NCI-H2196 (cell line): ENCODE measurements at regions not wholly inside any gene's neighbourhood (a gene's known extent, or its start where the extent isn't known, plus 50 kb on each side); places are given as distances from the start of the nearest gene placed in this dataset.
"Not testable (repeated sequence)": the region's sequence is repeated elsewhere in the genome, so short reads cannot be mapped to it uniquely, and the experiment has no call there.

Experiments used
- DNase-seq: peaks from one replicate; lab custom pipeline; 2025; ENCODE audit not compliant: unreplicated experiment; lab: John Stamatoyannopoulos, UW

DNA sequence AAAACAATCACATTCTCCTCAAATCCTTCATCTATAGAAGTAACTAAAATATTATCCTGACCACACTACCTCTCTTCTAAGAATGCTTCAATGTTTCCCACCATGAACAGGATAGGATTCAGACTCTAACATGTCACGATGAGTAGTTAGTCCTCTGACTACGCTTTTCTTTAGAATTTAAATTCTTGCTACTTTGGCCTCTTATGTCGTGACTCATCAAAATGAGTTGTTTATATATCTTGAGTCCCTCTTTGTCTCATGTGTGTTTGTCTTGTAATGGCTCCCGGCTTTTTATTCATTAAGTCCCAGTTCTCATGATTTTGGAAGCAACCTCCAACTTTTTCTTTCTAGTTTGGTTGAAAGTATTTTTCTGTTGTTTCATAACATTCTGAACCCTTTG is 1289.2 kb downstream of the DSC3 start:
- no peak for DNase-seq

- DNase-seq, result no peak
These were observed 1292.8 kb downstream of the DSC3 start for GRCh38 chr18:29749704-29750103.

- no peak for DNase-seq
These were observed 1301.1 kb downstream of the DSC3 start for GRCh38 chr18:29741461-29741860.

GRCh38 chr18:29737620-29738019 is 1304.9 kb downstream of the DSC3 start:
- no peak for DNase-seq

DNA sequence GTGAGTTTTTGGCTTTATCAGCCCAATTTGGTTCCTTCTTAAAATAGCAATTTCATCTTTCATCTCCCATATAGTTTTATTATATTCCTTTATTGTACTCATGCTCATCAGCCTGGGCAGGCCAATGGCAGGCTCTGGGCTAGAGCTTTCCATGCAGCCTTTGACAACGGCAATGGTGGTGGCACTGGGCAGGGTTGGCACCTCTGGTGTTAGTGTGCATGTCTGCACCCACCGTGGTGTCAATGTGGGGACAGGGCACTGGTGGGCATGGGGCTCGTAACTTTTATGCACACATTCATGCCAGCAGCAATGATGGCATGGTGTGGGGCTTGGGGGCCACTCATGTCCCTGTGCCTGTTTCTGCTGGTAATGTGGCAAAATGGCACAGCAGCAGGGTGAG is 1305.4 kb downstream of the DSC3 start:
- DNase-seq, result no peak

GRCh38 chr18:29730073-29730472 is 1312.5 kb downstream of the DSC3 start:
- no peak for DNase-seq

- no peak for DNase-seq
These were observed 1315.9 kb downstream of the DSC3 start for GRCh38 chr18:29726646-29727045.

- not testable (repeated sequence) for DNase-seq
These were observed 1319.1 kb downstream of the DSC3 start for GRCh38 chr18:29723486-29723885.

DNA sequence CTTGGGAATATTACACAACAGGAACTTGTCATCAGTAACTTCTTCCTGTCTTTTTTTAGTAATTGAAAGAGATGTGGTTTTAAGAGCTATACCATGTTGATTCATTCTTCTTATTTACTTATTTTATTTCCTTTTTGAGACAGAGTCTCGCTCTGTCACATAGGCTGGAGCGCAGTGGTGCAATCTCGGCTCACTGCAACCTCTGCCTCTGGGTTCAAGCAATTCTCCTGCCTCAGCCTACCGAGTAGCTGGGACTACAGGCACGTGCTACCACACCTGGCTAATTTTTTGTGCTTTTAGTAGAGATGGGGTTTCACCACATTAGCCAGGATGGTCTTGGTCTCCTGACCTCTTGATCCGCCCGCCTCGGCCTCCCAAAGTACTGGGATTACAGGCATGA is 1326.6 kb downstream of the DSC3 start:
- DNase-seq, result not testable (repeated sequence)

GRCh38 chr18:29712785-29713184 is 1329.8 kb downstream of the DSC3 start:
- no peak for DNase-seq

DNA sequence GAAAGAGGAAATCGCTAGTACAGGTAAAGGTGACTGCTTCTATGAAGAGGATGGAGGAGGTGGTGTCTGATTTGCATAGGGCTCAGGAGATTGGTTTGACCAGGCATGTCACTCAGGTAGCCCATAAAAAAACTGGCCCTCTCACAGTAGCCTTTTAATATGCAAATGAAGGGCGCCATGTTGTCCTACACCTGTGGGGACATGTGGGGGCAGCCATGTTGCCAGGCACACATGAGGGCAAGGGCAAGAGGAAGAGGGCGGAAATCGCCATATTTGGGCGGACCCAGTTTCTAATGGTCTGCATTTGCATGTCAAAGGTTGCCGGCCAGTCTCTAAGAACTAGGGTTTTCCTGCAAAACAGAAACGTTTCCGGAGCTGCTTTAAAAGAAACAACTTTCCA is 1330.6 kb downstream of the DSC3 start:
- no peak for DNase-seq

DNA sequence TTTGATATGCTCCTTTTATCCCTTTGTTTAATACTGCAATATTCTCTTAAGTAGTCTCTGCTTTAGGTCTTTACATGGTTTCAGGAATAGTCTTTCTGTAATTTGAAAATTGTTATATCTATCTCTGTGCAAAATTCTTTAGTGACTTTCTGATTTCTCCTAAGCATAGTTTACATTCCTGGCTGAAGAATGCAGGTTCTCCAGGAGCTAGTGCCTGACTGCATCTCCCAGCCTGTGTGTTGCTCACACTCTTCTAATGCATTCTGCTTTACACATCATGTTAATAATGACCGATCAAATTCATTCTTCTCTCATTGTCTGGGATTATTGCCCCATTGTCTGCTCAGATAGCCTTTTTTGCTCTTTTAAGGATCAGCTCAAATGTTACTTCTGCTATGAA is 1349.2 kb downstream of the DSC3 start:
- no peak for DNase-seq

- no peak for DNase-seq
These were observed 1361.0 kb downstream of the DSC3 start for GRCh38 chr18:29681578-29681977.

DNA sequence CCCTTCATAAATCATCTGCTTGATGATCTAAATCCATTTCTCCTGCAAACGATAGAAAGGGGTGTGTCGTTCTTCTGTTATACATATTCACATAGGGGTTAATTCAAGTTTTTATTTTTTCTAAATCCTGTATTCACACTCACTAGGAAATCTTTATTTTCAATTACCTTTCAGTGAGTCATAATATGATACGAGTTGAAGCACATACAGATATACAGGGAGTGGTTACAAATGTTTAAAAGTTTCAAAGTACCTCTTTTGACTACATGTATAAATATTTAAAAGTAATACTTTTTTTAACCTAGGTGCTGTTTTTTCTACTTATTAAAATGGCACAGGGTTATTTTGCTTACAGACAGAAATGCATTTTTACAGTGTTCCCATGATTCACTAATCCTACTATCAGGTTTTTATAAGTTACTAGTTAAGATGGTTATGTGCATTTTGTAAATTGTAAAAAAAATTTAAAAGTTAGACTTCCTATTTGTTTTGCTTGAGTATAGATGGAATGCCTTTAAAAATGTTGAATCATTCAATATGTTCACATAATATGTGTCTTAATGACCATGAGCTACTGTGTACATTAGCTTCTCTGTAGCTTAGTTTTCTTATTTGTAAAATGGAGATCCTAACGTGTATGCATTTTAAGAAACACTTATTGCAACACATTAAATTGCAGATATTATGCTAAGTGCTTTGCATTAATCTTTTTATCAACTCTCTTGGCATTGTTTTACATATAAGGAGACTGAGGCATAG is 1378.1 kb downstream of the DSC3 start:
- no peak for DNase-seq

DNA sequence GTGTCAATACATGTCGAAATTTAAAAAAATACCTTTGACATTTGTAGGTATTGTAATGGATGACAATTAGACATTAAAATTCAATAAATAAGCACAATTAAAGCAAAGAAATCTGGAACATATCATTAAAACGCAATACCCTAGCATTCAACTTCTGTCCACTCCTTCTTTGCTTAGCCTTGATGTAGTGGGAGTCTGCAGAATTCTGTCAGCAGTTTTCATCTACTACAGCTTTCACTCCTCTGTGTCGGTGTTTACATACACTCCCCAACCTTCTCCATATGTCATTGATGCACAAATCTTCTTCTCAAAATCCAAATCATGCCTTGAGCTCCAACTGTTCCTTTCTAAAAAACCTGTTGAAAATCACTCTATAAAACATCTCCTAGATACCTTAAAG is 1380.6 kb downstream of the DSC3 start:
- DNase-seq, result no peak

DNA sequence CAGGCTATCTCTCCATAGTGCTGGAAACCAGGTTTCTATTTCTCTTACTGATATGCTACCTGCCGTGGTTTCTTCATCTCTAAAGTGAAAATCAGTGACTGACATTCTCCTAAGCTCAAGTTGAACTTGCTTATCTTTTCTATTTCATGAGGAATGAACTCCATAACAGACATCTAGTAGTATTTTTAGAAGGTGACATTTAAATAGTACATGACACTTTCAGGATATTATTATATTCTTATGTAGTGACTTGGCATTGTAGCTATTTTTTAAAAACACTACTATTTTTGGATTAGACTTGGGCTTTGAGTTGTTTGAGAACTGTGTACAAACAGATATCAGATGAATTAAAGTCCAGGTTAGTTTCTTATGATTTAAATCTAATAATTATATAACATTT is 1381.8 kb downstream of the DSC3 start:
- no peak for DNase-seq

GRCh38 chr18:29653671-29654215 is 1388.8 kb downstream of the DSC3 start:
- no peak for DNase-seq

DNA sequence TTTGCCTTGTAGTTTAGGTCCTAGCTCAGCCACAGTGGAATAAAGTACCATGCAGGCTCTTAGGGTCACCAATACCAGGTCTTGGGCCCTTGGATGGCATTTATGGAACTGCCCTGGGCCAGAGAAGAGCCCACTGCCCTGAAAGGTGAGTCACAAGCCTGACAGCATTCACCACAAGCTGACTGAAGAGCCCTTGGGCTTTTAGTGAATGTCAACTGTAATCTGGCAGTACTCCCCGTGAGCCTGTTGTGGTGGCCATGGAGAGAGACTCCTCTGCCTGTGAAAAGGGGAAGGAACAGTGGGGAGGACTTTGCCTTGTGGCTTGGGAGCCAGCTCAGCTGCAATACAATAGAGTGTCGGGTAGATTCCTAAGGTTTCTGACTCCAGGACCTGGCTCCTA is 1389.7 kb downstream of the DSC3 start:
- DNase-seq, result no peak

GRCh38 chr18:29651122-29651680 is 1391.3 kb downstream of the DSC3 start:
- no peak for DNase-seq

GRCh38 chr18:29648891-29649290 is 1393.7 kb downstream of the DSC3 start:
- no peak for DNase-seq

- no peak for DNase-seq
These were observed 1394.8 kb downstream of the DSC3 start for GRCh38 chr18:29647700-29648099.

- no peak for DNase-seq
These were observed 1398.3 kb downstream of the DSC3 start for GRCh38 chr18:29644276-29644675.
